ENCODE measurements at regions not wholly inside any gene's neighbourhood (a gene's known extent, or its start where the extent isn't known, plus 50 kb on each side); places are given as distances from the start of the nearest gene placed in this dataset.

GRCh38 chr10:78276139-78276538 is 242.5 kb downstream of the RPS24 start:
- no peaks in the 10 kb centered on the region for H3K27me3 ChIP-seq
- WGBS = 89% methylated on average over 1 of the region's 1 CpG
- H3K4me3 ChIP-seq = no peak overlapping the region
- no peaks in the 10 kb centered on the region for H3K4me1 ChIP-seq
- H3K36me3 ChIP-seq = no peaks in the 10 kb centered on the region
- no peak overlapping the region for H3K27ac ChIP-seq
- TF ChIP-seq EP300 (IDR thresholded peaks at IDR 0.05) = no peak
- no peak for TF ChIP-seq POLR2A (IDR thresholded peaks at IDR 0.05)
- TF ChIP-seq, protein P1, sequence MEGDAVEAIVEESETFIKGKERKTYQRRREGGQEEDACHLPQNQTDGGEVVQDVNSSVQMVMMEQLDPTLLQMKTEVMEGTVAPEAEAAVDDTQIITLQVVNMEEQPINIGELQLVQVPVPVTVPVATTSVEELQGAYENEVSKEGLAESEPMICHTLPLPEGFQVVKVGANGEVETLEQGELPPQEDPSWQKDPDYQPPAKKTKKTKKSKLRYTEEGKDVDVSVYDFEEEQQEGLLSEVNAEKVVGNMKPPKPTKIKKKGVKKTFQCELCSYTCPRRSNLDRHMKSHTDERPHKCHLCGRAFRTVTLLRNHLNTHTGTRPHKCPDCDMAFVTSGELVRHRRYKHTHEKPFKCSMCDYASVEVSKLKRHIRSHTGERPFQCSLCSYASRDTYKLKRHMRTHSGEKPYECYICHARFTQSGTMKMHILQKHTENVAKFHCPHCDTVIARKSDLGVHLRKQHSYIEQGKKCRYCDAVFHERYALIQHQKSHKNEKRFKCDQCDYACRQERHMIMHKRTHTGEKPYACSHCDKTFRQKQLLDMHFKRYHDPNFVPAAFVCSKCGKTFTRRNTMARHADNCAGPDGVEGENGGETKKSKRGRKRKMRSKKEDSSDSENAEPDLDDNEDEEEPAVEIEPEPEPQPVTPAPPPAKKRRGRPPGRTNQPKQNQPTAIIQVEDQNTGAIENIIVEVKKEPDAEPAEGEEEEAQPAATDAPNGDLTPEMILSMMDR (IDR thresholded peaks at IDR 0.05) = no peak
- TF ChIP-seq POLR2AphosphoS5 (IDR thresholded peaks at IDR 0.05) = no peak
- no peak for DNase-seq (ENCODE audit: low spot score in 2 of 2)
- H3K9me3 ChIP-seq = no peaks in the 10 kb centered on the region

DNA sequence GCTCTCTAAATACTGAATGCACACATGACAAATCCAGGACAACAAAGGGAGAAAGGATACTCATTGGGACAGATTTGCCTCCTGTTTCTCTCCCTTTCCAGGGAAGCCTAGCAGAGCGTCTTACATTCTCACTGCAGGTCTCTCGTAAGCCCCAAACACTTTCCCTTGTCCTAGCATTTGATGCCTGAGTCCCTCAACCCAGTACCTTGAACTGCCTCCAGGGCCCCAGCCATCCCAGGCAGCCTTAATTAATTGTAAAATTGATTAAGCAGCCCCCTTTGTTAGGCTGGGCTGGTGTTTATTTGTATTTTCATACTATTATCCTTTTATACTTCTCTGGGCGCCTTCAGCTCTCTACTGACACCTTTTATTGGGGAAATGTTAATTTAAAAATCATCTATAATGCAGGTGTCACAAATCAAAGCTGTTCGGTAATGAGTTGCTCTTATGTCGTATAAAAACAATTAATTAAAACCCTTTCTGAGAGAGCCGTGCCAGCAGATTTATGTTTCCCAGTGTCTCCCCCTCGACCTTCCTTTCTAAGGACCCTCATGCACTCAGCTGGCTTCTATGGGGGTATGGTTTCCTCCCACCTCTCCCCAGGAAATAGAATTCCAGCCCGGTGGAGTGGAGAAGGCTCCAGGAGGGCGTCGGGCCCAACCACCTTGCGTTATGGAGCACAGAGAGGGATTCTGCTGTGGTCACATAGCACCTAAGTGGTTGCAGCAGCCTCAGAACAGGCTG is 243.8 kb downstream of the RPS24 start:
- WGBS = 82% methylated on average over 11 of the region's 11 CpGs
- H3K27me3 ChIP-seq = no peaks in the 10 kb centered on the region
- no peaks in the 10 kb centered on the region for H3K9me3 ChIP-seq
- DNase-seq (ENCODE audit: low spot score in 2 of 2) = no peak
- no peaks in the 10 kb centered on the region for H3K36me3 ChIP-seq
- H3K4me1 ChIP-seq = no peaks in the 10 kb centered on the region
- no peak overlapping the region for H3K4me3 ChIP-seq
- TF ChIP-seq EP300 (IDR thresholded peaks at IDR 0.05) (no peak), POLR2A (IDR thresholded peaks at IDR 0.05) (no peak), POLR2AphosphoS5 (IDR thresholded peaks at IDR 0.05) (no peak)
- TF ChIP-seq, protein P1 (IDR thresholded peaks at IDR 0.05) = no peak
- H3K27ac ChIP-seq = no peak overlapping the region

DNA sequence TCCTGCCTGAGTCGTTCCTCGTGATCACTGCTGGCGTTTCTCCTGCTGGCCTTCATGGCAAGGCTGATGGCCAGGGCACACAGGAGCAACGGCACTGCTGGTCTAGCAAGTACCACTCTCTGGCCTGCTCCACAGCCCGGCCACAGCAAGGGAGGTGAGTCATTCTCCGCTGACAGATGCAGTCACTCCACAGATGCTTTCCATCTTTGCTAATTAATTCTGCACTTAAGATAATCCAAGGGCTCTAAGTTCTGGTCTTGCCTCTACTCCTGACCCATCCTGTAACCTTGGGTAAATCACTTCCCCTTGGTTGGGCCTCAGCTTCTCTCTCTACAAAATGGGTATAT is 244.4 kb downstream of the RPS24 start:
- no peaks in the 10 kb centered on the region for H3K9me3 ChIP-seq
- TF ChIP-seq POLR2AphosphoS5 (IDR thresholded peaks at IDR 0.05) (peak in 1 of 3 donors; percentile 42), EP300 (IDR thresholded peaks at IDR 0.05) (no peak)
- no peak overlapping the region for H3K27ac ChIP-seq
- DNase-seq (ENCODE audit: low spot score in 2 of 2) = peak in 1 of 2 donors; percentile 80
- no peaks in the 10 kb centered on the region for H3K4me1 ChIP-seq
- H3K27me3 ChIP-seq = no peaks in the 10 kb centered on the region
- no peak overlapping the region for H3K4me3 ChIP-seq
- no peaks in the 10 kb centered on the region for H3K36me3 ChIP-seq
- 62% methylated on average over 3 of the region's 6 CpGs for WGBS

DNA sequence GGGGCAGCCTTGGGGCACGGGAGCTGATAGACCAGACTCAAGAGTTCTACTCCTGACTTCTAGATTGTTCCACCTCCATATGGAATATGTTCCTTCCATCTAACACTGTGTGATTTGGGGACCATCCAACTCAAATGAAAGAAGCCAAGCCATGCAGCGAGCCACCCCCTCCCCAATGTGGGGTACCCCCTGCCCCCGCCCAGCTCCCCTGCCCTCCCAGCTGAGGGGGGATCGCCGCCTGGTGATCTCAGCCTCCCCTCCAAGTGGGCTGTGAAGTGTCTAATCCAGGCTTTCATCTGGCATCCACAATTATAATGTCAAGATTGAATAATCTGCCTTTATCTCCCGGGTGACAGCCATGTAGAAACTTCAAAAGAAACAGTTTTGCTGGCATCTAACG is 246.1 kb downstream of the RPS24 start:
- Histone ChIP-seq H3K9me3 (no peaks in the 10 kb centered on the region), H3K4me1 (no peaks in the 10 kb centered on the region), H3K27ac (no peak overlapping the region), H3K27me3 (no peaks in the 10 kb centered on the region), H3K4me3 (no peak overlapping the region), H3K36me3 (no peaks in the 10 kb centered on the region)
- no peak for DNase-seq (ENCODE audit: low spot score in 2 of 2)
- 87% methylated on average over 7 of the region's 7 CpGs for WGBS
- TF ChIP-seq POLR2AphosphoS5 (IDR thresholded peaks at IDR 0.05) = no peak
- TF ChIP-seq, protein P1 (IDR thresholded peaks at IDR 0.05) = no peak
- TF ChIP-seq POLR2A (IDR thresholded peaks at IDR 0.05) = no peak
- no peak for TF ChIP-seq EP300 (IDR thresholded peaks at IDR 0.05)

DNA sequence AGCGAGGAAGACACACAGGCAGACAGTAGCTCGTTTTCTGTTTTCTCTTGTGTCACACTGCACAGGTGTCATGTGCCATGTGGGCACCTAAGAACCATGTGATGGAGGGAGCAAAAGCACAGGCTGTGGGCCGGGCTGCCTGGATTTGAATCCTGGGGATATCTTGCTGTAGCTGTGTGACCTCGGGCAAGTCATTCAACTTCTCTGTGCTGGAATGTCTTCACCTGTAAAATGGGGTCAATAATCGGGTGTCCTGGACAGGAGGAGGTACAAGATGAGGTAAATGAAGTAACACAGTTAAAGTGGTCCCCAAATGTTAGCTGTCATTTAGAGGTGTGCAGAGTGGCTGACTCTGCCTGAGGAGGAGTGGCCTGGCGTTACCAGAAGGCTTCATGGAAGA is 246.9 kb downstream of the RPS24 start:
- no peak overlapping the region for H3K4me3 ChIP-seq
- TF ChIP-seq POLR2AphosphoS5 (IDR thresholded peaks at IDR 0.05) = no peak
- TF ChIP-seq EP300 (IDR thresholded peaks at IDR 0.05) = no peak
- TF ChIP-seq POLR2A (IDR thresholded peaks at IDR 0.05) = no peak
- TF ChIP-seq, protein P1 (IDR thresholded peaks at IDR 0.05) = no peak
- H3K36me3 ChIP-seq = no peaks in the 10 kb centered on the region
- WGBS = 89% methylated on average over 6 of the region's 6 CpGs
- no peaks in the 10 kb centered on the region for H3K9me3 ChIP-seq
- no peak for DNase-seq (ENCODE audit: low spot score in 2 of 2)
- no peaks in the 10 kb centered on the region for H3K27me3 ChIP-seq
- no peaks in the 10 kb centered on the region for H3K4me1 ChIP-seq
- no peak overlapping the region for H3K27ac ChIP-seq

DNA sequence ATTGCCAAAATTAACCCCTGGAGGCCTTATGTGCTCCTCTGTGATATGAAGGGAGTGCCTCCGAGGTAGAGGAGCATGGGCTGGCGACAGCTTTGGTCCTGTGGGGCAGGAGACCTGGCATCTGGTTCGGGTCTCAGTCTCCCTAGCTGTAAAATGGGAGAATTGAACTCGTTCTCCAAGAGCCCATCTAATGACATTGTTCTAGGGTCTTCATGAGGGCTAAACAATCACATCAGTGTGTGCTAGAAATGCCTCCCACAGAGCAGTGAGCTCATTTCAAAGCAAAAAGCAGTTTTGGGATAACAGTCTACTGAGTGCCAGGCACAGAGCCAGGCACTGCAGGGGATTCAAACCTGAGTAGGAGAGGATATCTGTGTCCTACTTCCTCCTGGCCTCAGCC is 248.0 kb downstream of the RPS24 start:
- Histone ChIP-seq H3K9me3 (no peaks in the 10 kb centered on the region), H3K4me1 (no peaks in the 10 kb centered on the region), H3K27ac (no peak overlapping the region), H3K4me3 (no peak overlapping the region), H3K36me3 (no peaks in the 10 kb centered on the region), H3K27me3 (no peaks in the 10 kb centered on the region)
- DNase-seq (ENCODE audit: low spot score in 2 of 2) = no peak
- 80% methylated on average over 4 of the region's 4 CpGs for WGBS
- no peak for TF ChIP-seq POLR2A (IDR thresholded peaks at IDR 0.05)
- TF ChIP-seq POLR2AphosphoS5 (IDR thresholded peaks at IDR 0.05) = no peak
- TF ChIP-seq, protein P1 (IDR thresholded peaks at IDR 0.05) = no peak
- TF ChIP-seq EP300 (IDR thresholded peaks at IDR 0.05) = no peak

All from suprapubic skin (tissue), 4 donors.